Fibroblast of skin of right quadriceps (primary cell): ENCODE measurements at regions not wholly inside any gene's neighbourhood (a gene's known extent, or its start where the extent isn't known, plus 50 kb on each side); places are given as distances from the start of the nearest gene placed in this dataset.
A peak's percentile ranks its signal among the peaks of the same experiment; 100 is the strongest.
"Not testable (repeated sequence)": the region's sequence is repeated elsewhere in the genome, so short reads cannot be mapped to it uniquely, and the experiment has no call there.

Experiments
- DNase-seq: peaks from one replicate; pipeline ENCODE4 v3.0.0-alpha.2; 2013

GRCh38 chr3:88703501-88704059 is 403.8 kb upstream of the EPHA3 start:
- no peak for DNase-seq

GRCh38 chr3:88704338-88704737 is 403.1 kb upstream of the EPHA3 start:
- no peak for DNase-seq

- no peak for DNase-seq
These were observed 399.6 kb upstream of the EPHA3 start for GRCh38 chr3:88707837-88708236.

- no peak for DNase-seq
These were observed 394.9 kb upstream of the EPHA3 start for GRCh38 chr3:88712552-88712951.

- DNase-seq, result peak; percentile 78
These were observed 394.2 kb upstream of the EPHA3 start for GRCh38 chr3:88713233-88713691.

- no peak for DNase-seq
These were observed 381.8 kb upstream of the EPHA3 start for GRCh38 chr3:88725440-88726165.

GRCh38 chr3:88732186-88732585 is 375.2 kb upstream of the EPHA3 start:
- DNase-seq, result no peak

- no peak for DNase-seq
These were observed 365.3 kb upstream of the EPHA3 start for GRCh38 chr3:88742106-88742505.

- DNase-seq, result no peak
These were observed 364.5 kb upstream of the EPHA3 start for GRCh38 chr3:88742674-88743507.

- DNase-seq, result no peak
These were observed 362.5 kb upstream of the EPHA3 start for GRCh38 chr3:88744896-88745295.

GRCh38 chr3:88747145-88747544 is 360.3 kb upstream of the EPHA3 start:
- DNase-seq, result not testable (repeated sequence)

- DNase-seq, result peak; percentile 8
These were observed 348.7 kb upstream of the EPHA3 start for GRCh38 chr3:88758676-88759075.

GRCh38 chr3:88767746-88768145 is 339.7 kb upstream of the EPHA3 start:
- peak; percentile 48 for DNase-seq

- no peak for DNase-seq
These were observed 333.7 kb upstream of the EPHA3 start for GRCh38 chr3:88773766-88774165.

- DNase-seq, result no peak
These were observed 332.3 kb upstream of the EPHA3 start for GRCh38 chr3:88775026-88775690.

- DNase-seq, result no peak
These were observed 327.9 kb upstream of the EPHA3 start for GRCh38 chr3:88779482-88779881.

- DNase-seq, result no peak
These were observed 322.5 kb upstream of the EPHA3 start for GRCh38 chr3:88784925-88785324.

- DNase-seq, result no peak
These were observed 321.6 kb upstream of the EPHA3 start for GRCh38 chr3:88785841-88786240.

GRCh38 chr3:88795503-88795902 is 311.9 kb upstream of the EPHA3 start:
- DNase-seq, result no peak

GRCh38 chr3:88807491-88808105 is 299.8 kb upstream of the EPHA3 start:
- DNase-seq, result peak; percentile 83

GRCh38 chr3:88809993-88810392 is 297.4 kb upstream of the EPHA3 start:
- peak; percentile 56 for DNase-seq

- peak; percentile 41 for DNase-seq
These were observed 297.0 kb upstream of the EPHA3 start for GRCh38 chr3:88810455-88810854.

GRCh38 chr3:88811096-88811495 is 296.3 kb upstream of the EPHA3 start:
- DNase-seq, result no peak
